ENCODE measurements at regions not wholly inside any gene's neighbourhood (a gene's known extent, or its start where the extent isn't known, plus 50 kb on each side); places are given as distances from the start of the nearest gene placed in this dataset.
"Not testable (repeated sequence)": the region's sequence is repeated elsewhere in the genome, so short reads cannot be mapped to it uniquely, and the experiment has no call there.

GRCh38 chrX:124455966-124456365 is 109.6 kb downstream of the SH2D1A start:
- no peak overlapping the region for H3K27ac Mint-ChIP-seq (ENCODE audit: unreplicated experiment)
- no peak for DNase-seq
- no peaks in the 10 kb centered on the region for H3K9me3 Mint-ChIP-seq (ENCODE audit: unreplicated experiment)
- no peaks in the 10 kb centered on the region for H3K36me3 Mint-ChIP-seq (ENCODE audit: unreplicated experiment)
- H3K4me3 Mint-ChIP-seq (ENCODE audit: unreplicated experiment) = no peak overlapping the region
- no peaks in the 10 kb centered on the region for H3K27me3 Mint-ChIP-seq (ENCODE audit: unreplicated experiment)
- no peaks in the 10 kb centered on the region for H3K4me1 Mint-ChIP-seq (ENCODE audit: low read depth, unreplicated experiment)
- no peak for TF ChIP-seq CTCF (IDR thresholded peaks at IDR 0.05; ENCODE audit: partially characterized antibody, unreplicated experiment)

GRCh38 chrX:124459851-124460250 is 113.5 kb downstream of the SH2D1A start:
- not testable (repeated sequence) for H3K4me3 Mint-ChIP-seq (ENCODE audit: unreplicated experiment)

GRCh38 chrX:124462931-124463330 is 116.6 kb downstream of the SH2D1A start:
- Mint-ChIP-seq H3K27me3 (ENCODE audit: unreplicated experiment) (peaks cover 2% of the 10 kb centered on the region), H3K4me3 (ENCODE audit: unreplicated experiment) (no peak overlapping the region), H3K27ac (ENCODE audit: unreplicated experiment) (no peak overlapping the region), H3K9me3 (ENCODE audit: unreplicated experiment) (no peaks in the 10 kb centered on the region), H3K4me1 (ENCODE audit: low read depth, unreplicated experiment) (peaks cover 9% of the 10 kb centered on the region), H3K36me3 (ENCODE audit: unreplicated experiment) (no peaks in the 10 kb centered on the region)
- DNase-seq = no peak
- TF ChIP-seq CTCF (IDR thresholded peaks at IDR 0.05; ENCODE audit: partially characterized antibody, unreplicated experiment) = no peak

More at GRCh38 chrX:124459851-124460250, 113.5 kb downstream of the SH2D1A start:
- H3K27ac Mint-ChIP-seq (ENCODE audit: unreplicated experiment); H3K36me3 Mint-ChIP-seq (ENCODE audit: unreplicated experiment); H3K27me3 Mint-ChIP-seq (ENCODE audit: unreplicated experiment); DNase-seq; H3K4me1 Mint-ChIP-seq (ENCODE audit: low read depth, unreplicated experiment); H3K9me3 Mint-ChIP-seq (ENCODE audit: unreplicated experiment): not testable (repeated sequence)

- no peak for DNase-seq
- Mint-ChIP-seq H3K4me1 (ENCODE audit: low read depth, unreplicated experiment) (peaks cover 9% of the 10 kb centered on the region), H3K27ac (ENCODE audit: unreplicated experiment) (no peak overlapping the region), H3K36me3 (ENCODE audit: unreplicated experiment) (no peaks in the 10 kb centered on the region), H3K27me3 (ENCODE audit: unreplicated experiment) (peaks cover 2% of the 10 kb centered on the region), H3K9me3 (ENCODE audit: unreplicated experiment) (no peaks in the 10 kb centered on the region), H3K4me3 (ENCODE audit: unreplicated experiment) (no peak overlapping the region)
- TF ChIP-seq CTCF (IDR thresholded peaks at IDR 0.05; ENCODE audit: partially characterized antibody, unreplicated experiment) = no peak
Observed at GRCh38 chrX:124467202-124467601, 120.8 kb downstream of the SH2D1A start.

- no peaks in the 10 kb centered on the region for H3K36me3 Mint-ChIP-seq (ENCODE audit: unreplicated experiment)
Observed at GRCh38 chrX:124475358-124475757, 129.0 kb downstream of the SH2D1A start.

More at GRCh38 chrX:124475358-124475757, 129.0 kb downstream of the SH2D1A start:
- Mint-ChIP-seq H3K4me3 (ENCODE audit: unreplicated experiment) (no peak overlapping the region), H3K4me1 (ENCODE audit: low read depth, unreplicated experiment) (no peaks in the 10 kb centered on the region), H3K27me3 (ENCODE audit: unreplicated experiment) (no peaks in the 10 kb centered on the region), H3K27ac (ENCODE audit: unreplicated experiment) (no peak overlapping the region), H3K9me3 (ENCODE audit: unreplicated experiment) (no peaks in the 10 kb centered on the region)
- TF ChIP-seq CTCF (IDR thresholded peaks at IDR 0.05; ENCODE audit: partially characterized antibody, unreplicated experiment) = no peak
- no peak for DNase-seq
